SU-DHL-6 (cell line): ENCODE measurements at regions not wholly inside any gene's neighbourhood (a gene's known extent, or its start where the extent isn't known, plus 50 kb on each side); places are given as distances from the start of the nearest gene placed in this dataset.
"Not testable (repeated sequence)": the region's sequence is repeated elsewhere in the genome, so short reads cannot be mapped to it uniquely, and the experiment has no call there.

Experiments used
- H2AFZ ChIP-seq: fragments of 200-600 bp; sonication (generic); 2 replicates; pipeline ENCODE4 v1.6.1; 2014; ENCODE audit warnings: low read depth, mild to moderate bottlenecking, moderate library complexity, mixed read lengths, antibody characterized with exemption, low read length; ENCODE audit not compliant: severe bottlenecking
- H3F3A ChIP-seq: fragments of 200-600 bp; shearing (Covaris generic); 2 replicates; pipeline ENCODE4 v1.6.0; 2016; ENCODE audit warnings: antibody characterized with exemption, mild to moderate bottlenecking; ENCODE audit not compliant: insufficient read depth
- H3K27ac ChIP-seq: fragments of 200-600 bp; sonication (generic); 2 replicates; pipeline ENCODE4 v1.5.1; 2016; ENCODE audit warnings: low read depth, mild to moderate bottlenecking, low read length, moderate library complexity, mixed read lengths
- H3K27me3 ChIP-seq: fragments of 200-600 bp; sonication (generic), shearing (Covaris generic); 2 replicates; pipeline ENCODE4 v1.6.0; 2014; ENCODE audit warnings: mild to moderate bottlenecking, low read length
- H3K36me3 ChIP-seq: fragments of 200-600 bp; sonication (generic); 2 replicates; pipeline ENCODE4 v1.6.1; 2014; ENCODE audit warnings: mild to moderate bottlenecking, low read length, mixed read lengths
- H3K4me2 ChIP-seq: fragments of 300-600, 200-600 bp; shearing (Covaris generic), sonication (generic); 2 replicates; pipeline ENCODE4 v1.6.0; 2014; ENCODE audit warnings: low read length, low read depth, mild to moderate bottlenecking; ENCODE audit not compliant: poor library complexity, severe bottlenecking
- H3K4me3 ChIP-seq: fragments of 200-600 bp; sonication (generic); 2 replicates; pipeline ENCODE4 v1.5.1; 2014; ENCODE audit warnings: antibody characterized with exemption, low read length, mild to moderate bottlenecking, mixed read lengths; ENCODE audit not compliant: insufficient read depth, poor library complexity, severe bottlenecking
- H3K79me2 ChIP-seq: fragments of 200-600 bp; sonication (generic); 2 replicates; pipeline ENCODE4 v1.6.1; 2014; ENCODE audit warnings: mild to moderate bottlenecking, low read length, moderate library complexity; ENCODE audit not compliant: insufficient read depth
- H3K9ac ChIP-seq: fragments of 200-600 bp; sonication (generic); 2 replicates; pipeline ENCODE4 v1.7.0; 2014; ENCODE audit warnings: mild to moderate bottlenecking, low read length
- H3K9me2 ChIP-seq: fragments of 200-600 bp; sonication (generic); replicated peaks from 2 replicates; pipeline ENCODE4 v1.6.1; 2014; ENCODE audit warnings: low read length; ENCODE audit not compliant: insufficient read depth
- H3K9me3 ChIP-seq: fragments of 200-600 bp; sonication (generic); 2 replicates; pipeline ENCODE4 v1.6.1; 2014; ENCODE audit warnings: low read length, mixed read lengths; ENCODE audit not compliant: insufficient read depth
- H4K20me1 ChIP-seq: fragments of 200-600 bp; sonication (generic); 2 replicates; pipeline ENCODE4 v1.6.1; 2014; ENCODE audit warnings: low read depth, mild to moderate bottlenecking, antibody characterized with exemption, low read length, moderate library complexity, mixed read lengths
- CTCF ChIP-seq: fragments of 200-600 bp; sonication (generic); IDR thresholded peaks from one replicate; pipeline ENCODE4 v1.5.1; 2017; ENCODE audit warnings: antibody characterized with exemption, mild to moderate bottlenecking, low read length, moderate library complexity; ENCODE audit not compliant: insufficient read depth, poor library complexity, severe bottlenecking
- EZH2phosphoT487 ChIP-seq: fragments of 200-600 bp; sonication (generic), shearing (Covaris generic); conservative IDR thresholded peaks from 2 replicates; pipeline ENCODE4 v1.6.1; 2018; ENCODE audit warnings: mild to moderate bottlenecking, antibody characterized with exemption, low read length, moderate library complexity, mixed read lengths

- no peaks in the 10 kb centered on the region for H3K36me3 ChIP-seq
- no peak within 1 kb of the TSS for H3K9ac ChIP-seq
- no peak within 1 kb of the TSS for H2AFZ ChIP-seq
- no peaks in the 10 kb centered on the region for H3K27me3 ChIP-seq
- H4K20me1 ChIP-seq = no peaks in the 10 kb centered on the region
- no peak within 1 kb of the TSS for H3K27ac ChIP-seq
- no peaks in the 10 kb centered on the region for H3K9me3 ChIP-seq
- H3K4me3 ChIP-seq = no peak within 1 kb of the TSS
- H3K79me2 ChIP-seq = no peaks in the 10 kb centered on the region
- no peak for TF ChIP-seq CTCF
- TF ChIP-seq EZH2phosphoT487 = no peak
- no peaks in the 10 kb centered on the region for H3F3A ChIP-seq
- H3K9me2 ChIP-seq = no peaks in the 10 kb centered on the region
- H3K4me2 ChIP-seq = no peak within 1 kb of the TSS
Measured at GRCh38 chr3:87792534-87793336, 266.1 kb downstream of the CGGBP1 start, which contains the start of gene HTR1F. Gene HTR1F, plus strand, starts transcription at chr3:87792706.

GRCh38 chr3:87792198-87792533 lies 266.6 kb downstream of the CGGBP1 start:
- Histone ChIP-seq H3F3A (no peaks in the 10 kb centered on the region), H4K20me1 (no peaks in the 10 kb centered on the region), H3K4me3 (no peak overlapping the region), H3K27me3 (no peaks in the 10 kb centered on the region), H3K4me2 (no peak overlapping the region), H3K36me3 (no peaks in the 10 kb centered on the region), H3K9ac (no peak overlapping the region), H3K9me3 (no peaks in the 10 kb centered on the region), H2AFZ (no peak overlapping the region), H3K9me2 (no peaks in the 10 kb centered on the region), H3K79me2 (no peaks in the 10 kb centered on the region), H3K27ac (no peak overlapping the region)
- TF ChIP-seq CTCF (no peak), EZH2phosphoT487 (no peak)

- no peaks in the 10 kb centered on the region for H4K20me1 ChIP-seq
- no peaks in the 10 kb centered on the region for H3K79me2 ChIP-seq
- H3K36me3 ChIP-seq = no peaks in the 10 kb centered on the region
- no peaks in the 10 kb centered on the region for H3K9me2 ChIP-seq
- TF ChIP-seq EZH2phosphoT487 (no peak), CTCF (no peak)
- H3K9ac ChIP-seq = no peak overlapping the region
- no peaks in the 10 kb centered on the region for H3F3A ChIP-seq
- H3K9me3 ChIP-seq = no peaks in the 10 kb centered on the region
- no peak overlapping the region for H3K4me3 ChIP-seq
- no peaks in the 10 kb centered on the region for H3K27me3 ChIP-seq
- no peak overlapping the region for H3K4me2 ChIP-seq
- H3K27ac ChIP-seq = no peak overlapping the region
- no peak overlapping the region for H2AFZ ChIP-seq
Measured at GRCh38 chr3:87791248-87792027, 267.4 kb downstream of the CGGBP1 start.

GRCh38 chr3:87789049-87789448 lies 269.8 kb downstream of the CGGBP1 start:
- not testable (repeated sequence) for H3F3A ChIP-seq, H3K36me3 ChIP-seq, H3K4me3 ChIP-seq, H3K9ac ChIP-seq, H3K9me3 ChIP-seq, H3K4me2 ChIP-seq, H2AFZ ChIP-seq, H3K79me2 ChIP-seq, H3K9me2 ChIP-seq, H4K20me1 ChIP-seq, H3K27me3 ChIP-seq, H3K27ac ChIP-seq
